Activated CD4-positive, alpha-beta T cell treated with anti-CD3 and anti-CD28 coated beads for 24 hours (primary cell): ENCODE measurements at regions not wholly inside any gene's neighbourhood (a gene's known extent, or its start where the extent isn't known, plus 50 kb on each side); places are given as distances from the start of the nearest gene placed in this dataset.

Experiments used
- DNase-seq, 2 donors: peaks; one replicate each; pipeline ENCODE4 v3.0.0-alpha.2; 2020; ENCODE audit warnings: low read depth in 2 of 2

- DNase-seq: no peak
Measured at GRCh38 chr2:60097298-60097697, 456.2 kb downstream of the BCL11A start.

GRCh38 chr2:60096556-60096955 is 456.9 kb downstream of the BCL11A start:
- DNase-seq: no peak

GRCh38 chr2:60095903-60096302 is 457.6 kb downstream of the BCL11A start:
- no peak for DNase-seq

GRCh38 chr2:60095202-60095815 is 458.1 kb downstream of the BCL11A start:
- no peak for DNase-seq

- no peak for DNase-seq
Measured at GRCh38 chr2:60094450-60094929, 459.0 kb downstream of the BCL11A start.

- DNase-seq: no peak
Measured at GRCh38 chr2:60092781-60093180, 460.7 kb downstream of the BCL11A start.

- DNase-seq: no peak
Measured at GRCh38 chr2:60091894-60092293, 461.6 kb downstream of the BCL11A start.

- no peak for DNase-seq
Measured at GRCh38 chr2:60091266-60091665, 462.2 kb downstream of the BCL11A start.

- no peak for DNase-seq
Measured at GRCh38 chr2:60079562-60079961, 473.9 kb downstream of the BCL11A start.

- no peak for DNase-seq
Measured at GRCh38 chr2:60075048-60075447, 478.4 kb downstream of the BCL11A start.

GRCh38 chr2:60073201-60073600 is 480.3 kb downstream of the BCL11A start:
- DNase-seq: no peak

- no peak for DNase-seq
Measured at GRCh38 chr2:60072609-60073008, 480.8 kb downstream of the BCL11A start.

- no peak for DNase-seq
Measured at GRCh38 chr2:60071490-60071831, 482.0 kb downstream of the BCL11A start.

GRCh38 chr2:60070736-60071489 is 482.5 kb downstream of the BCL11A start:
- DNase-seq: no peak

- no peak for DNase-seq
Measured at GRCh38 chr2:60070196-60070595, 483.3 kb downstream of the BCL11A start.

GRCh38 chr2:60068755-60069154 is 484.7 kb downstream of the BCL11A start:
- DNase-seq: no peak

- no peak for DNase-seq
Measured at GRCh38 chr2:60067006-60067405, 486.4 kb downstream of the BCL11A start.

GRCh38 chr2:60066096-60066839 is 487.2 kb downstream of the BCL11A start:
- DNase-seq: no peak

GRCh38 chr2:60064687-60065389 is 488.6 kb downstream of the BCL11A start:
- DNase-seq: no peak

GRCh38 chr2:60058781-60059180 is 494.7 kb downstream of the BCL11A start:
- DNase-seq: no peak

- no peak for DNase-seq
Measured at GRCh38 chr2:60054571-60055340, 498.7 kb downstream of the BCL11A start.
